ENCODE measurements at regions not wholly inside any gene's neighbourhood (a gene's known extent, or its start where the extent isn't known, plus 50 kb on each side); places are given as distances from the start of the nearest gene placed in this dataset.

DNA sequence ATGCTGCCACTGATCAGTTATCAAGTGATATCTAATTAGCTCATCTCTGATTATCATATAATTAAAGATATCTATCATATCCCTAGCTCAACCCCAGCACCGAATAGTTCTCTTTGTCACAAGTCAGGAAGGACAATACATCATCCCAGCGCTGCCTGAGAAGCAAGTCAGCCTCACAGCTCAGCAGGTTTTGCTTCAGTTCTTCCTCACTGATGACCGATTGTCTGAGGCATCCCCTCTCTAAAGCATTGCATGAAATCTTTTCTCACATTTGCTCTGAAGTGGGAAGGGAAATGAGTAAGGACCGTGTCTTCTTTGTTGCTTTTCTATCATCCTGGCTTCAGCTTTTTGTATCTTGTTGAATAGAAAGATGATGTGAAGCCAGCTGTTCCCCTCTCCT lies 247.9 kb downstream of the CMPK2 start:
- H3K4me3 ChIP-seq (ENCODE audit: low read depth, low read length), result no peak overlapping the region
- TF ChIP-seq, protein P1, sequence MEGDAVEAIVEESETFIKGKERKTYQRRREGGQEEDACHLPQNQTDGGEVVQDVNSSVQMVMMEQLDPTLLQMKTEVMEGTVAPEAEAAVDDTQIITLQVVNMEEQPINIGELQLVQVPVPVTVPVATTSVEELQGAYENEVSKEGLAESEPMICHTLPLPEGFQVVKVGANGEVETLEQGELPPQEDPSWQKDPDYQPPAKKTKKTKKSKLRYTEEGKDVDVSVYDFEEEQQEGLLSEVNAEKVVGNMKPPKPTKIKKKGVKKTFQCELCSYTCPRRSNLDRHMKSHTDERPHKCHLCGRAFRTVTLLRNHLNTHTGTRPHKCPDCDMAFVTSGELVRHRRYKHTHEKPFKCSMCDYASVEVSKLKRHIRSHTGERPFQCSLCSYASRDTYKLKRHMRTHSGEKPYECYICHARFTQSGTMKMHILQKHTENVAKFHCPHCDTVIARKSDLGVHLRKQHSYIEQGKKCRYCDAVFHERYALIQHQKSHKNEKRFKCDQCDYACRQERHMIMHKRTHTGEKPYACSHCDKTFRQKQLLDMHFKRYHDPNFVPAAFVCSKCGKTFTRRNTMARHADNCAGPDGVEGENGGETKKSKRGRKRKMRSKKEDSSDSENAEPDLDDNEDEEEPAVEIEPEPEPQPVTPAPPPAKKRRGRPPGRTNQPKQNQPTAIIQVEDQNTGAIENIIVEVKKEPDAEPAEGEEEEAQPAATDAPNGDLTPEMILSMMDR (IDR thresholded peaks at IDR 0.05; ENCODE audit: control insufficient read depth, extremely low read depth, insufficient read depth), result no peak
- no peak for DNase-seq (ENCODE audit: low read depth)

DNA sequence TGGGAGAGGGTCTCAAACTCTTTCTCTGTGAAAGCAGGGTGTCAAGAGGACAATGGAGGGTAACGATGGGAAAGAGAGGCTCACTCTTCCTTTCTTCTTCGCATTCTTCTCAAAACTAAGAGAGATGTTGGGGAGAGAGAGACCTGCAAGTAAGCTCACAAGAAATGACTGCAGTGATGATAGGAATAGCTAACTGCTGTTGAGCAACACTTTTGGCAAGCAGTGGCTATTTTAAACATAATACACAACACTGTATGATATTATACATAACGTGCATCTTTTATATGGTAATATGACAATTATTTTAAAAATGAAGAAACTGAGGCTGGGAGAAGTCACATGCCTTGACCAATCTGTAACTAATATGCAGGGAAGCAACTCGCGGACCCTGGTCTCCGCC lies 247.5 kb downstream of the CMPK2 start:
- DNase-seq (ENCODE audit: low read depth), result no peak
- no peak overlapping the region for H3K4me3 ChIP-seq (ENCODE audit: low read depth, low read length)
- TF ChIP-seq, protein P1 (IDR thresholded peaks at IDR 0.05; ENCODE audit: control insufficient read depth, extremely low read depth, insufficient read depth), result no peak

DNA sequence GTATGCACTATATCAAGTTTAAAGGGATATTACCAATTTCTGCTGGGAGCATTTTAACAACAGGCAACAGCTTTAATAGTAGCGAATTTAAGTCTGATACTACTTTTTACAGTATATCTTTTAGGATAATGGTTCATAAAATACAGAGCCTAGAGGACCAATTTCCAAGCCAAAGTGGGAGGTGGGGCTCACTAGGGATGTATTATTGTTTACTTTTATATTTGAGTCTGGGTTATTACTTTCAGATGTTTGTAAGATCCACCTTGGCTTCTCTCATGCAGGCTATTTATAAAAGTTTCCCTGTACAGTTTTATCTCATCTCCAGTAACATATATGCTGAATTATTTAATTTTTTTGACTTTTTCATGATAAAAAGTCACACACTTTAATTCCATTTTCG lies 242.0 kb downstream of the CMPK2 start:
- TF ChIP-seq, protein P1 (IDR thresholded peaks at IDR 0.05; ENCODE audit: control insufficient read depth, extremely low read depth, insufficient read depth), result no peak

DNA sequence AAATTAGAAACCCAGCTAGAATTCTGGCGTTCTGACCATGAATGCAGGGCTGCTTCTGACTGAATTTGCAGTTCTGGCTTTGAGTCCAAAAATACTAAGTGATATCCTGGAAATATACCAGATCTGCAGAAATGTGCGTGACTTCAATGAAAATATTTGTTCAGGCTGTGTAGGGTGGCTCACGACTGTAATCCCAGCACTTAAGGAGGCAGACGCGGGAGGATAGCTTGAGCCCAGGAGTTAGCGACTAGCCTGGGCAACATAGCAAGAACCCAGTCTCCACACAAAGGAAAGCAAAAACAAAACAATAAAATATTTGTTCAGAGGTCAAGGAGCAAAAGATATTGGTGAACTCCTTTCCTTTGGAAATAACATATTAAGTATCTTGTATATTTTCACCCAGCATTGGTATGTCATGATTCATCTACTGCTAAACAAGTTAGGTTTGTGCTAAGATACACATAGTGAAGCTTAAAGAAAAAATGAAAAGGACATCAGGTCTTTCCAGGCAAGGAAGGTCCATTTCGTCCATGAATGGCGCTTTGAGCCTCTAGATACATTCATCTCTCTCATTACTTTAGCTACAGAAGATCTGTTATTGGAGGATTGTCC lies 239.2 kb downstream of the CMPK2 start:
- TF ChIP-seq, protein P1 (IDR thresholded peaks at IDR 0.05; ENCODE audit: control insufficient read depth, extremely low read depth, insufficient read depth), result no peak
- DNase-seq (ENCODE audit: low read depth), result no peak
- H3K4me3 ChIP-seq (ENCODE audit: low read depth, low read length), result no peak overlapping the region

More for the DNA sequence above, 242.0 kb downstream of the CMPK2 start:
- no peak overlapping the region for H3K4me3 ChIP-seq (ENCODE audit: low read depth, low read length)
- DNase-seq (ENCODE audit: low read depth), result no peak

DNA sequence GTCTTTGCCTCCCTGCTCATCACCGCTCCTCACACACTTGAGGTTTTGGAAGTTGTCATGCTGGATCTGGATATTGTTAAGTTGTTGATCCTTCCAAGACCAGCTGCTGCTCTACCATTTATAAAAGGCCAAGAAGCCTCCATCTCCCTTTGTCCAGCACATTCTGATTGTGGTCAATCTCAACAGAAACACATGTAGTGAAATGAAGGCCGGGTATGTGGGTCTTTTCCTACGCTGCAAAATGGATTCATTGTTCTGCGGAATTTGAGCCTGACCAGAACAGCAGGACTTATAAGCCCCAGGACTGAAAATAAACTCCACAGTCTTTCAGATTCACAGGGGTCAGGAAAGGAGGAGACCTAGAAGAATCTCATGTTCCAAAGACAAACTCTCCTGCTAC lies 238.4 kb downstream of the CMPK2 start:
- DNase-seq (ENCODE audit: low read depth), result no peak
- TF ChIP-seq, protein P1 (IDR thresholded peaks at IDR 0.05; ENCODE audit: control insufficient read depth, extremely low read depth, insufficient read depth), result no peak
- no peak overlapping the region for H3K4me3 ChIP-seq (ENCODE audit: low read depth, low read length)

DNA sequence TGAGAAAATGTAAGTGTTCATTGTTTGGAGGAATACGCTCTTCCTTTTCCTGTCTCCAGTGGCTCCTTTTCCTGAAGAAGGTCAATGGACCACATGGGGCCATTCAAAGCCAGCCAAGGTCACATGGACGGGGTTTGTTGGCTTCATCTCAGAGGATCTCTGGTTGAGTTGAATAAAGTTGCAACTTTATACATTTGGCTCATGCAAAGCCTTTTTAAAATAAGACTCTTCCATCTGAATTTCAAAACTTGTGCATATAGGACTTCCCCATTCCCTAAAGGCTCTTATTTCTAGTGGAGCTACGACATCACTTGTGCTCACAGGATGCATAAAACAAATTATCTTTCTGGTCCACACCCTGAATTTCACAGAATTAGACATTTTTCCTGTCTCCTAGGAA lies 235.5 kb downstream of the CMPK2 start:
- H3K4me3 ChIP-seq (ENCODE audit: low read depth, low read length), result no peak overlapping the region
- TF ChIP-seq, protein P1 (IDR thresholded peaks at IDR 0.05; ENCODE audit: control insufficient read depth, extremely low read depth, insufficient read depth), result no peak
- no peak for DNase-seq (ENCODE audit: low read depth)

DNA sequence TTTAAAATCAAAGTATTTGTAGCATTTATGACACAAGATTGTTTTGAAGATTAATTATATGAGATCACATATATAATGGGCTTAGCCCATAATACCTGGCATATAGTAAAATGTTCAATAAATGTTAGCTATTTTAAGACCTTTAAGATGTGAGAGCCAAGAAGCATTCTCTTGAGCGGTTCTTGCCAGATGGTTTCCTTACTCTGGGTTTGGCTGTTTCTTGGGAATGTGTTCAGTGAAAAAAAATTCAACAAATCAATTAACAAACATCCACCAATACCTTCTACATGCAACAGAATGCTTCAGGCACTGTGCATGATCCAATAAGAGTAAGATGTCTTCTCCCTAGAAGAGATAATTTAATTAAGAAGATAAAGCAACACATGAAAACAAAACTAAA lies 230.4 kb downstream of the CMPK2 start:
- no peak overlapping the region for H3K4me3 ChIP-seq (ENCODE audit: low read depth, low read length)
- DNase-seq (ENCODE audit: low read depth), result no peak
- TF ChIP-seq, protein P1 (IDR thresholded peaks at IDR 0.05; ENCODE audit: control insufficient read depth, extremely low read depth, insufficient read depth), result no peak
